ENCODE measurements at regions not wholly inside any gene's neighbourhood (a gene's known extent, or its start where the extent isn't known, plus 50 kb on each side); places are given as distances from the start of the nearest gene placed in this dataset.
"Not testable (repeated sequence)": the region's sequence is repeated elsewhere in the genome, so short reads cannot be mapped to it uniquely, and the experiment has no call there.

GRCh38 chr2:228355897-228356296 is 174.4 kb upstream of the SPHKAP start:
- intact Hi-C loops (cut with micrococcal nuclease; ENCODE audit: unreplicated experiment) (no loop called here), in situ Hi-C loops (cut with HindIII; ENCODE audit: low pct_unique_long_range_greater_than_20kb, low sequenced_read_pairs) (no loop called here)
- TF ChIP-seq TCF7L2 (IDR thresholded peaks at IDR 0.05; ENCODE audit: low read depth, low read length) (no peak), CTCF (IDR thresholded peaks at IDR 0.05) (no peak), POLR2AphosphoS5 (IDR thresholded peaks at IDR 0.05; ENCODE audit: low read depth, low read length) (no peak), SIN3A (IDR thresholded peaks at IDR 0.05; ENCODE audit: borderline replicate concordance, insufficient read depth, low read depth, low read length) (no peak)
- TF ChIP-seq, protein P1, sequence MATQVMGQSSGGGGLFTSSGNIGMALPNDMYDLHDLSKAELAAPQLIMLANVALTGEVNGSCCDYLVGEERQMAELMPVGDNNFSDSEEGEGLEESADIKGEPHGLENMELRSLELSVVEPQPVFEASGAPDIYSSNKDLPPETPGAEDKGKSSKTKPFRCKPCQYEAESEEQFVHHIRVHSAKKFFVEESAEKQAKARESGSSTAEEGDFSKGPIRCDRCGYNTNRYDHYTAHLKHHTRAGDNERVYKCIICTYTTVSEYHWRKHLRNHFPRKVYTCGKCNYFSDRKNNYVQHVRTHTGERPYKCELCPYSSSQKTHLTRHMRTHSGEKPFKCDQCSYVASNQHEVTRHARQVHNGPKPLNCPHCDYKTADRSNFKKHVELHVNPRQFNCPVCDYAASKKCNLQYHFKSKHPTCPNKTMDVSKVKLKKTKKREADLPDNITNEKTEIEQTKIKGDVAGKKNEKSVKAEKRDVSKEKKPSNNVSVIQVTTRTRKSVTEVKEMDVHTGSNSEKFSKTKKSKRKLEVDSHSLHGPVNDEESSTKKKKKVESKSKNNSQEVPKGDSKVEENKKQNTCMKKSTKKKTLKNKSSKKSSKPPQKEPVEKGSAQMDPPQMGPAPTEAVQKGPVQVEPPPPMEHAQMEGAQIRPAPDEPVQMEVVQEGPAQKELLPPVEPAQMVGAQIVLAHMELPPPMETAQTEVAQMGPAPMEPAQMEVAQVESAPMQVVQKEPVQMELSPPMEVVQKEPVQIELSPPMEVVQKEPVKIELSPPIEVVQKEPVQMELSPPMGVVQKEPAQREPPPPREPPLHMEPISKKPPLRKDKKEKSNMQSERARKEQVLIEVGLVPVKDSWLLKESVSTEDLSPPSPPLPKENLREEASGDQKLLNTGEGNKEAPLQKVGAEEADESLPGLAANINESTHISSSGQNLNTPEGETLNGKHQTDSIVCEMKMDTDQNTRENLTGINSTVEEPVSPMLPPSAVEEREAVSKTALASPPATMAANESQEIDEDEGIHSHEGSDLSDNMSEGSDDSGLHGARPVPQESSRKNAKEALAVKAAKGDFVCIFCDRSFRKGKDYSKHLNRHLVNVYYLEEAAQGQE (IDR thresholded peaks at IDR 0.05; ENCODE audit: insufficient read depth in 1 of 2, low read depth in 2 of 2, low read length in 1 of 2) = no peak
- H3K4me3 ChIP-seq (ENCODE audit: low read depth in 2 of 2, low read length in 2 of 2) = no peak overlapping the region
- H3K27ac ChIP-seq (ENCODE audit: low read length) = no peak overlapping the region
- H3K27me3 ChIP-seq (ENCODE audit: control insufficient read depth, insufficient read depth, low read length) = no peaks in the 10 kb centered on the region
- no peaks in the 10 kb centered on the region for H3K4me1 ChIP-seq (ENCODE audit: control insufficient read depth, insufficient read depth, low read length)
- ATAC-seq (no peak), DNase-seq (ENCODE audit: low read depth, low spot score) (no peak)
- no peaks in the 10 kb centered on the region for H3K9me3 ChIP-seq (ENCODE audit: control insufficient read depth, insufficient read depth, low read depth, low read length)
- ChIA-PET POLR2A (no interaction called here), CTCF (no interaction called here)
- H3K36me3 ChIP-seq (ENCODE audit: control insufficient read depth, insufficient read depth, low read length) = no peaks in the 10 kb centered on the region
- BruUV-seq (replicated peaks) = no TSS peak

DNA sequence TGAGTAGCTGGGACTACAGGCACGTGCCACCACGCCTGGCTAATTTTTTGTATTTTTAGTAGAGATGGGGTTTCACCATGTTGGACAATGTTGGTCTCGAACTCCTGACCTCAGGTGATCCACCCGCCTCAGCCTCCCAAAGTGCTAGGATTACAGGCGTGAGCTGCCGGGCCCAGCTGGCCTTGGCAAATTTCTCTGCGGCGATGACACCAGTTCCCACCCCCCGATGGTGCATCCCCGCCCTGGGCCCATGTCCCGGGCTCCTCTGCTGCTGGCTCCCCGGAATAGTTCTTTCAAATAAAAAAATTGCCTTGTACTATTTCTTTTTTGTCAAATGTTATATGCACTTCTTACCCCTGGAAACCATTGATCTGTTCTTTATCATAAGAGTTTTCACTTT is 171.5 kb upstream of the SPHKAP start:
- POLR2A ChIA-PET; intact Hi-C loops (cut with micrococcal nuclease; ENCODE audit: unreplicated experiment); ATAC-seq; BruUV-seq (replicated peaks); H3K4me1 ChIP-seq (ENCODE audit: control insufficient read depth, insufficient read depth, low read length); DNase-seq (ENCODE audit: low read depth, low spot score); H3K9me3 ChIP-seq (ENCODE audit: control insufficient read depth, insufficient read depth, low read depth, low read length); CTCF ChIA-PET; in situ Hi-C loops (cut with HindIII; ENCODE audit: low pct_unique_long_range_greater_than_20kb, low sequenced_read_pairs); H3K27ac ChIP-seq (ENCODE audit: low read length); H3K4me3 ChIP-seq (ENCODE audit: low read depth in 2 of 2, low read length in 2 of 2); H3K36me3 ChIP-seq (ENCODE audit: control insufficient read depth, insufficient read depth, low read length); H3K27me3 ChIP-seq (ENCODE audit: control insufficient read depth, insufficient read depth, low read length): not testable (repeated sequence)

GRCh38 chr2:228352048-228352447 is 170.6 kb upstream of the SPHKAP start:
- no peak for TF ChIP-seq SIN3A (IDR thresholded peaks at IDR 0.05; ENCODE audit: borderline replicate concordance, insufficient read depth, low read depth, low read length)
- TF ChIP-seq, protein P1 (IDR thresholded peaks at IDR 0.05; ENCODE audit: insufficient read depth in 1 of 2, low read depth in 2 of 2, low read length in 1 of 2) = no peak
- TF ChIP-seq CTCF (IDR thresholded peaks at IDR 0.05) = no peak
- no peak for TF ChIP-seq TCF7L2 (IDR thresholded peaks at IDR 0.05; ENCODE audit: low read depth, low read length)
- no peak for TF ChIP-seq POLR2AphosphoS5 (IDR thresholded peaks at IDR 0.05; ENCODE audit: low read depth, low read length)
- BruUV-seq (replicated peaks) = no TSS peak
- in situ Hi-C loops (cut with HindIII; ENCODE audit: low pct_unique_long_range_greater_than_20kb, low sequenced_read_pairs) (no loop called here), intact Hi-C loops (cut with micrococcal nuclease; ENCODE audit: unreplicated experiment) (no loop called here)
- POLR2A ChIA-PET = no interaction called here
- H3K4me1 ChIP-seq (ENCODE audit: control insufficient read depth, insufficient read depth, low read length) = no peaks in the 10 kb centered on the region
- H3K9me3 ChIP-seq (ENCODE audit: control insufficient read depth, insufficient read depth, low read depth, low read length) = no peaks in the 10 kb centered on the region
- no peak overlapping the region for H3K27ac ChIP-seq (ENCODE audit: low read length)
- no peaks in the 10 kb centered on the region for H3K36me3 ChIP-seq (ENCODE audit: control insufficient read depth, insufficient read depth, low read length)
- no peak overlapping the region for H3K4me3 ChIP-seq (ENCODE audit: low read depth in 2 of 2, low read length in 2 of 2)
- CTCF ChIA-PET = no interaction called here
- ATAC-seq (no peak), DNase-seq (ENCODE audit: low read depth, low spot score) (no peak)
- no peaks in the 10 kb centered on the region for H3K27me3 ChIP-seq (ENCODE audit: control insufficient read depth, insufficient read depth, low read length)

All from Panc1 (cell line).